ENCODE measurements at regions not wholly inside any gene's neighbourhood (a gene's known extent, or its start where the extent isn't known, plus 50 kb on each side); places are given as distances from the start of the nearest gene placed in this dataset.

- ChIA-PET CTCF (no interaction called here), POLR2A (no interaction called here)
- Histone ChIP-seq H3K9me3 (no peaks in the 10 kb centered on the region), H3K4me2 (no peak overlapping the region), H3K27ac (no peak overlapping the region), H3K4me3 (no peak overlapping the region), H3K4me1 (no peaks in the 10 kb centered on the region)
- WGBS (ENCODE audit: missing lambda C conversion rate), result 27% methylated on average over 2 of the region's 2 CpGs
- DNase-seq (ENCODE audit: low read depth in 1 of 2, low spot score in 1 of 2) (no peak), ATAC-seq (no peak), FAIRE-seq (no peak)
- no peak for TF ChIP-seq HES2 (IDR thresholded peaks at IDR 0.05)
Observed at GRCh38 chr6:22697306-22697705, 127.9 kb downstream of the HDGFL1 start.

GRCh38 chr6:22699151-22699550 is 129.8 kb downstream of the HDGFL1 start:
- ATAC-seq (no peak), DNase-seq (ENCODE audit: low read depth in 1 of 2, low spot score in 1 of 2) (no peak), FAIRE-seq (no peak)
- WGBS (ENCODE audit: missing lambda C conversion rate), result 77% methylated on average over 6 of the region's 6 CpGs
- Histone ChIP-seq H3K9me3 (no peaks in the 10 kb centered on the region), H3K27ac (no peak overlapping the region), H3K4me1 (no peaks in the 10 kb centered on the region), H3K4me3 (no peak overlapping the region), H3K4me2 (no peak overlapping the region)
- CTCF ChIA-PET, result no interaction called here
- no peak for TF ChIP-seq SMC3 (IDR thresholded peaks at IDR 0.05)
- TF ChIP-seq MAZ (IDR thresholded peaks at IDR 0.05; ENCODE audit: borderline replicate concordance, low read depth, low read length), result no peak
- TF ChIP-seq RNF2 (IDR thresholded peaks at IDR 0.05; ENCODE audit: borderline replicate concordance, low read depth), result no peak
- no peak for TF ChIP-seq HES2 (IDR thresholded peaks at IDR 0.05)
- TF ChIP-seq USF2 (IDR thresholded peaks at IDR 0.05), result no peak
- TF ChIP-seq HMGXB4 (CRISPR knock-in tag; IDR thresholded peaks at IDR 0.05; ENCODE audit: borderline replicate concordance), result no peak
- no peak for TF ChIP-seq JUN (IDR thresholded peaks at IDR 0.05)
- POLR2A ChIA-PET, result no interaction called here

- TF ChIP-seq ZNF302 (CRISPR knock-in tag; IDR thresholded peaks at IDR 0.05) (no peak), MAX (IDR thresholded peaks at IDR 0.05) (no peak), HES2 (IDR thresholded peaks at IDR 0.05) (no peak), RARB (CRISPR knock-in tag; IDR thresholded peaks at IDR 0.05) (no peak), NFE2L2 (conservative IDR thresholded peaks at IDR 0.05; ENCODE audit: low read length) (no peak), ELK1 (IDR thresholded peaks at IDR 0.05; ENCODE audit: low read depth, low read length) (no peak)
- Histone ChIP-seq H3K27ac (no peak overlapping the region), H3K9me3 (no peaks in the 10 kb centered on the region), H3K4me2 (no peak overlapping the region), H3K4me1 (no peaks in the 10 kb centered on the region), H3K4me3 (no peak overlapping the region)
- ATAC-seq, result no peak
- no peak for DNase-seq (ENCODE audit: low read depth in 1 of 2, low spot score in 1 of 2)
- ChIA-PET POLR2A (no interaction called here), CTCF (no interaction called here)
- no peak for FAIRE-seq
- 64% methylated on average over 5 of the region's 5 CpGs for WGBS (ENCODE audit: missing lambda C conversion rate)
Observed at GRCh38 chr6:22706651-22707050, 137.3 kb downstream of the HDGFL1 start.

GRCh38 chr6:22708469-22708868 is 139.1 kb downstream of the HDGFL1 start:
- 86% methylated on average over 2 of the region's 2 CpGs for WGBS (ENCODE audit: missing lambda C conversion rate)
- no peak overlapping the region for H3K4me3 ChIP-seq
- POLR2A ChIA-PET, result no interaction called here
- TF ChIP-seq CEBPB (IDR thresholded peaks at IDR 0.05), result no peak
- DNase-seq (ENCODE audit: low read depth in 1 of 2, low spot score in 1 of 2) (no peak), ATAC-seq (no peak), FAIRE-seq (no peak)
- no peak overlapping the region for H3K27ac ChIP-seq
- CTCF ChIA-PET, result no interaction called here
- no peak overlapping the region for H3K4me2 ChIP-seq
- no peaks in the 10 kb centered on the region for H3K4me1 ChIP-seq
- H3K9me3 ChIP-seq, result no peaks in the 10 kb centered on the region

All from A549 (cell line).